AG08396 (cell line): ENCODE measurements at regions not wholly inside any gene's neighbourhood (a gene's known extent, or its start where the extent isn't known, plus 50 kb on each side); places are given as distances from the start of the nearest gene placed in this dataset.

Experiments used
- DNase-seq: peaks from one replicate; pipeline ENCODE4 v3.0.0; 2012; ENCODE audit warnings: low spot score, mixed read lengths

DNA sequence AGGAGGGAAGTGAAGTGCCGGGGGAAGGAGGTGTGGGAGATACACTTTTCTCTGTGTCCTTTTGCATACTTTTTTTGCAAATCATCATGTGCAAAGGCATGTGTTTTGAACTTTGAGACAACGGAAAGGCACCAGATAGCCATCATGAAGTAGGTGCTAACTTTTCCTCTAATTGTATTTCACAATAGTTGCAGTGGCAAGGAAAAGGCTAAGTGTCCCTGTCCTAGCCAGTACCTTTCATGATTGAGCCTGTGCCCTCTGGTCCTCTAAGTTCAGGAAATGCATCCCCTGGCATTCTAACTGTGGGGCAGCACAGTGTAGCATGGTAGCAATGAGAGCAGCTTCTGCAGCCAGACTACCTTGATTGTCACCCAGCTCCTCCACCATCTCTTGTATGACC is 186.2 kb downstream of the ADSS2 start:
- no peak for DNase-seq

DNA sequence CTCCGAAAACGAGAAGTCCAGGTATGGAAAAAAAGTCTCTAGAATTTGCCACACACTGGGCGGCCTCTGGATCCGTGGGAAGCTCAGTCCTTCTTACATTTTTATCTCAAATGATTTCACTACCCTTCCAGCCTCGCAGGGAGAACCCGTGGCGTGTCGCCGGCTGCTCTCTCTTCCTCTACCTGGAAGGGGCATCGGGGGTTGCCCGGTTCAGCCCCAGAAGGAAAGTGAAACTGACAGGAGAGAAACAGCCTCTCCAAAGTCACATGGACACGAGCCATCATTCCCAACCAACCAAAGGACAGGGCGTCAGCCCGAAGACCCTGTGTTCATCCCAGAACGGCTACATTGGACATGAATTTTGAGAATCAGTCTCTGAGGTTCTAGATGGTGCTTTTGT is 182.5 kb downstream of the ADSS2 start:
- DNase-seq, result no peak

DNA sequence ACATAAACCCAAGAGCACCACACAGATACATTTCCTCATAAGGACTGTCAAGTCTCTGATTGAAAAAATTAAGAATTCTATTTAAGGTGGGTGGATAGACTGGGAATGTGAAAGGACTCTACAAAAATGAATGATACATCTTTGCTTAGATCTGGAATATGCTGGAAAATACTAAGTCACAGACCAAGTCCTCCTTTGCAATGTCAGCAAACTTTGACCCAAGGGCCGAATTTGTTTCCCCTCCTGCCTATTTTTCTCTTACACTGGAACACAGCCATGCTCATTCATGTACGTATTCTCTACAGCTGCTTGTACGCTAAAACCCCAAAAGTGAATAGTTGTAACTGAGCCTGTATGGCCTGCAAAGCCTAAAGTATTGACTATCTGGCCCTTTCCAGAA is 180.7 kb downstream of the ADSS2 start:
- DNase-seq, result no peak

DNA sequence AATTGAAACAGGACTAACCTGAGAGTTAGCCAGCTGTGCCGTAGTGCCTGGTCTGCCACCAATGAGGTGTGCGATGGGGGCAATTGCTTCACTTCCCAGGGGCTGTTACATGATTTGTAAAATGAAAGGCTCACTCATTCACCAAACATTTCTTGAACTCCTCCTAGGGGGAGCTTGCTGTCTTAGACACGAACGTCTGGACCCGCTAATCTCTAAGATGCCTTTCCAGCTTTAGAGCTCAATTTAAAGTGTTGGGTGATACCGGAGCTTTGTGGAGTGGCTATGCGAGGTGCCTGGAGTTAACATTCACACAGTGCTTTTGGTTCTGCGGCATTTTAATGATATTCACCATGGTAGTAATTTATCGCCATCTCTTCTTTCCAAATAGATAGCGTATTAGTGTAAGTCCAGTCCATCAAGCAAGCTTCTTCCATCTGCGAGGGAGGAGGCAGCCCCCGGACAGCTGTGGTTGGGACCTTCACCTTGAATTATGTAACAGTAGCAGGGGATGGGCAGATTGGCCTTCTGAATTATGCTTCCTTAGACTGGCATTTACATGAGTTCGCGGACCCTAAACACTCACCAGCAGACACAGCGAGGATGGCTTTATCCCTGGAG is 179.9 kb downstream of the ADSS2 start:
- DNase-seq, result no peak

DNA sequence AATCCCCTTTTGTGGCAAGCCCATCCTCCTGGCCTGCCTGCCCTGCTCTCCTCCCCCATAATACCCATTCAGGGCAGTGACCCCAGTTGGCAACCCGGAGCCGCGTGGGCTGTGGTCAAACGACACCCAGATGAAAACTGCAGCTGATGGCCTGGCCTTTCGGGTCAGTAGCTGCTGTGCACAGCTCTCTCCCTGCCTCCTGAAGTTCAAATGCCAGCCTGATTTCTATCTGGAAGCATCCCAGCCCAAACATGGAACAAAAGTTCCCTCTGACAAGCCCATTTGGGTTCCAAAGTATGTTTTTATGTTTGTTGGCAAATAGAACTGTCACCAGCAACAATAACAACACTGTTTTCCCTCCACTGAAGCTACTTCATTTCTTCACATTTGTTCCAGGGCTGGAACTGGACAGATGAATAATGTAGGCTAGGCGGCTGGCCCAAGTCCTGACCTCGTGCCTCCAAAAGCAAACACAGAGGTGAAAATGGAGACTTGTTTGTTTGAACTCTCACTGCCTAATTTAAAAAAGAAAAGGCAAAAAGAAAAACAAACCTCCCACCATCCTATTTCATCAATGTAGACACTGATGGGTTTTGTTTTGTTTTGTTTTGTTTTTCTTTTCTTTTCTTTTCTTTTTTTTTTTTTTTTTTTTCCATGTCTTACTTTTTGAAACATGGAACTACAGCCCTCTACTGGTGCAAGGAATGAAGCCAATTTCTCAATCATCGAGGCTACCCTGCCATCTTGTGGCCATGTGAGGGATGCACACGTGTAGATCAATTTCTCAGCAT is 179.0 kb downstream of the ADSS2 start:
- DNase-seq, result peak; percentile 66

DNA sequence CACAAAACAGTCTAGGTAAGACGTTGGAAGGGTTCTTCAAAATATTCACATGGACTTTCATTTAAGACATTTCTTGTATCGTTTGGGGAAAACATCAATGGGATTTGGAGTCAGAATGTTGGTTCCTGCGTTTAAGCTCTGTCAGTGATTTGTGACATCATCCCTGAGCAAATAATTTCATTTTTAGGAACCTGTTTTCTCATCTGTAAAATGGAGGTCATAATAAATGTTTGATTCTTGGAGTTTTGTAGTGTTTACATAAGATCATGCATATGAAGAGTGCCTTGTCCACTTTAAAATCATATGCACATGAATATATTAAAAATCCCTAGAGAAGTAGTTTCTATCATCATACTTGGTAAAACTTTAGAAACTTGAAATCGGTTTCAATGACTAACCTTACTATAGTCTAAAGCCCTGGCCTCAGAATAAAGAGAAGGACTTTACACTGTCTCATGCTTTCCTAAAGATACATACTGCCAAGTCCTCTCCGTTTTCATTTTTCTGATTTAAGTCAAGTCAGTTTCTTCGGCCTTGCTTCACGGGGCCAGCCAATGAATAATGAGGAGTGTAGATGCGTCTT is 178.4 kb downstream of the ADSS2 start:
- no peak for DNase-seq

DNA sequence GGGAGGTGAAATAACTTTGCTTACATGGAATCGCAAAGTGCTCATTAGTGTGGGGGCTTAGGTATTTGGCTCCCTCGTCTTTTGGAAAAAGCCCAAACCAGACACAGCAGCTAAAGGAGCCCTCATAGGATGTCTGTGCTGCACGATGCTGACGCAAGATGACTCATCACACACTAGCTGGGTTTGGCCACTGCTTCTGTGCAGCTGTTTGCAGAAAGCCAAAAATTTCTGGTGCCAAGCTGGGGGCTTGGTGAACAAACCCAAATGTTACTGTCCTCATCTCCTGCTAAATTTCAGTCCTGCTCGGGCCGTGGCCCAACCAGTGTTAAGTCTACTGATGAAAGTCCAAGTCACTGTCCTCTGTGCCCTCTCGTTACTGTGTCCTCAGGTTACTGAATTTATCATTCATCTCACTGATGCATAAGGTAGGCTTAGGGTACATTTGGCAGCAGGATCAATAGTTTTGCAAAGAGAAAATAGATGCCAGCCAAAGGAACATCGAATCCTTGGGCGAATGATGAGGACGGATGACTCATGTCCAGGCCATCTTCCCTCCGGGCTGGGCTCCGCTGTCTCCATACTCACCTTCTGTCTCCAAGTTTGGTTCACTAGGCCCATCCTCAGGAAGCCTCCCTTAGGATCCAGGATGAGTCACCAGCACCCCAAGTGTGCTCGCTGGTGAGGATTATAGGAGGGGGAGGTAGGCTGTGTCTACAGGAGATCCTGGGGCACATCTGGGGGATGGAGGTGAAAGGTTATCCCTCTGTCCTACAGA is 177.7 kb downstream of the ADSS2 start:
- DNase-seq, result peak; percentile 90

DNA sequence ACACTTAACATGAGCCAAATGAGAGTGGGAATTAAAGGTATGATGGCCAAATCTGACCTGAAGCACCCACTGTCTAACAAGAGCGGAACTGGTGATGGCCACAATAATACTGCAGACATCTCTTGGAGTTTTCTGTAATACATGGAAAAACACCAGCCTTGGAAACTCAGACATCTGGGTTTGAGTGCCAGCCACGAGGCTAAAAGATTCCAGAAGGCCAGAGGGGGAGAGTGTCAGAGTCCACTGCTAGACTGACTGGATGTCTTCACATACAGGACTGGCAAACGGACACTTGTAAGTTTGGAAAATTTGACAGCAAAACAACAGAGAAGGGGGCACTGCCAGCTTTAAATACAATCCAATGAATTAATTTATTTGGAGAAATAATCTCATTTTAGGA is 175.1 kb downstream of the ADSS2 start:
- no peak for DNase-seq

DNA sequence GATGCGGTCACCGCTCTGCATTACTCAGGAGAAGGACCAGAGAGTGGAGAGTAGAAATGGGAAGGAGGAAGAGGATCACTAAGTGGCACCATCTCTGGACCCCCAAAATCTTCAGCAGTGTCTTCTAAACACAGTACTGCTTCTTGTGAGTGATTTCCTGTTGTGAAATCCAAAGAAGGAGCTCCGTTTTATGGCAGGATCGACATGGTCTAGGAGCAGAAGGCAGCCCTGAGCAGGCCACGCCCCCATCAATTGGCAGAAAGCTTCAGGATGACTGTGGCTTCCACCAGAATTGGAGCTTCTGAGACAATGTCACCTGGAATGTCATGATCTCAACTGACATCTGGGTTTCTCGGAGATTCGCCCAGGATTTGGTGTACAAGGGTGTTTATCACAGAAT is 171.5 kb downstream of the ADSS2 start:
- no peak for DNase-seq

DNA sequence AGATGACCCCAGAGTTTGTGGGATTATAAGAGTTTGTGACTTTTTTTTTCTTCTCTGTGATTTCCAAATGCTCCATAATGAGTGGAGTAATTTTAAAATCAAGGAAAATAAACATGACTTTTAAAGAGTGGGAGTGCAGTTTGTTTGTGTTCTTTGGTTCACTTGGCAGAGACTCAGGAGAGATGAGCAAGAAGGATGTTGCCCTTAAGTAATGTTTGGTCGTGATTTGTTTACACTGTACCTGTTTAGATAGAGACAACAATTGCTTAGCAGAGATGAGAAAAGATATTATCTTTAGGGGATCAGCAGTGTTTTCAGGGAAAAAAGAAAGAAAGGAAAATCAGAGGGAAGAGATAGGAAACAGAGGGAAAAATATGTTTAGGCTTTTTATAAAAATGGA is 170.8 kb downstream of the ADSS2 start:
- DNase-seq, result peak; percentile 15

DNA sequence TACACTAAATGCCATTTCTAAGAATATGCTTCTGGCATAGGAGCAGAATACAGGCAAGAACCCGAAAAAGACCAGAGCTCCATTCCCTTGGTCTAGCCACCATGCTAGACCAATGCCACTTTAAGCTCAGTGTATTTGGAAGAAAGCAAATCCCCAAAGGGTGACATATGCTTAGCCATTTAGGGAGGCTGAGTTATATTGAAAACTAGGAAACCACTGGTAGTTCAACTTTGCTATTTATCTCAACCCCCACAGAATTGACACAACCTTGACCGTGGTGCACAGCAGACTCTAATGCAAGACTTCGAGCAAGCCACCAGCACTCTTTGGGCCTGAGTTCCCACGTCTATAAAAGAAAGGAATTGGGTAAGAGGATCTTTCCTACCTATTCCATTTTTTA is 167.9 kb downstream of the ADSS2 start:
- no peak for DNase-seq

DNA sequence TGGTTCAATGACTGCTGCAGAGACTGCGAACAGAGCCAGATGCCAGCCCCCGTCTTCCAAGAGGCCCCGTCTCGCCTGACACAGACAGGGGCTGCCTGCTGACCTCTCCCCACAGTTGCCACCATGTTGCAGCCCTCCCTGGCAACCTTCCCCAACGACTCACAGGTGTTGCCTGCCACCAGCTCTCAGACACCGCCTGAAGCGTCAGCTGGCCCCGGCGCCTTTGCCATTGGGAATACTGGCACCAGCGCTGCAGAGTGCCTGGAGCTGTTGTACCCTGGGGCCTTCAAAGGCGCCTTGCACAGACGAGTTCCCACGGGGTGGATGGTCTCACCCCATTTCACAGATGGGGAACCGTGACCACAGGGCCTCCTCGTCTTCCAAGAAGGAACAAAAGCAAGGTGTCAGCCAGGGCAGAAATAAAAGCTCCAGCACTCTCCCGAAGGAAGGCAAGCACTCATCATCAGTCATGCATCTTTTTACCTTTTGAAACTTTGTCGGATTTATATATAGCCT is 167.0 kb downstream of the ADSS2 start:
- no peak for DNase-seq

DNA sequence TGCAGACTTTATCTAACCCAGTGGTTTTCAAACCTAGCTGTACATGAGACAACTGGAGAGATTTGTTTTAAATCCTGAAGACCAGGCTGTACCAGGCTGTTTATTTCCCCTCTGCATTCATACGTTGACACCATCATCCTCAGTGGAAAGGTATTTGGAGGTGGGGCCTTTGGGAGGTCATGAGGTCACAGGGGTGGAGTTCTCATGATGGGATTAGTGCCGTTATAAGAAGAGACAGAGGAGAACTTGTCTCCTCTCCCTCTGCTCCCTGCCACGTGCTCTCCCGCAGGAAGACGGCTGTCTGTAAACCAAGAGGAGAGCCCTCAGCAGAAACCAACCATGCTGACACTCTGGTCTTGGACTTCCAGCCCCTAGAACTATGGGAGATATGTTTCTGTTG is 165.4 kb downstream of the ADSS2 start:
- no peak for DNase-seq

DNA sequence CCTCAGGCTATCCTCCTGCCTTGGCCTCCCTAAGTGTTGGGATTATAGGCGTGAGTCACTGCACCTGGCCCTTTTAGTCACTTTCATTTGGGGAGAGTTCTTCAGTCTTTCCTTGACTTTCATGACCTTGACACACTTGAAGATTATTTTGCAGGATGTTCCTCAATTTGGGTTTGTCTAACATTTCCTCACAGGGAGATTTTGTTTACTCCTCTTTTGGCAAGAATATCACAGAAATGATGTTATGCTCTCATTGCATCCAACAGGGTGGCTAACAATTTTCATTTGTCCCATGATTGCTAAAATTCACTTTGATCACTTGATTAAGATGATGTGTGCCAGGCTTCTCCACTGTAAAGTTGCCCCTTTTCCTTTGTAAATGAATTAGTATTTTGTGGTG is 164.0 kb downstream of the ADSS2 start:
- DNase-seq, result no peak

DNA sequence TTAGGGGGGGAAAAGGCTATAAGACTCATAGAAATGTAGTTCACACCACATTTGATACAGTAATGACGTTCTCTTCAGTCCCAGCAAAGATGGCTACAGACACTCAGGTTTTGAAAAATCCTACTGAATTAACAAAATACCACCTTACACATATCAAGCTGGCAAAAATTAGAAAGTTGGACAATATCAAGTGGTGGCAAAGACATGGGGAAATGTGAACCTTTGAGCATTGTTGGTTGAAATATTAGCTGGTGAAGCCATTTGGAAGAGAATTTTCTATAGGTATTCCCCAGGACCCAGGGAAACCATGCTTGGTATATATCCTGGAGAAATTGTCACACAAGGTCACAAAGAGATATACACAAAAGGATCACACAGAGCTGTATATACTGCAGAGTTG is 163.0 kb downstream of the ADSS2 start:
- no peak for DNase-seq

DNA sequence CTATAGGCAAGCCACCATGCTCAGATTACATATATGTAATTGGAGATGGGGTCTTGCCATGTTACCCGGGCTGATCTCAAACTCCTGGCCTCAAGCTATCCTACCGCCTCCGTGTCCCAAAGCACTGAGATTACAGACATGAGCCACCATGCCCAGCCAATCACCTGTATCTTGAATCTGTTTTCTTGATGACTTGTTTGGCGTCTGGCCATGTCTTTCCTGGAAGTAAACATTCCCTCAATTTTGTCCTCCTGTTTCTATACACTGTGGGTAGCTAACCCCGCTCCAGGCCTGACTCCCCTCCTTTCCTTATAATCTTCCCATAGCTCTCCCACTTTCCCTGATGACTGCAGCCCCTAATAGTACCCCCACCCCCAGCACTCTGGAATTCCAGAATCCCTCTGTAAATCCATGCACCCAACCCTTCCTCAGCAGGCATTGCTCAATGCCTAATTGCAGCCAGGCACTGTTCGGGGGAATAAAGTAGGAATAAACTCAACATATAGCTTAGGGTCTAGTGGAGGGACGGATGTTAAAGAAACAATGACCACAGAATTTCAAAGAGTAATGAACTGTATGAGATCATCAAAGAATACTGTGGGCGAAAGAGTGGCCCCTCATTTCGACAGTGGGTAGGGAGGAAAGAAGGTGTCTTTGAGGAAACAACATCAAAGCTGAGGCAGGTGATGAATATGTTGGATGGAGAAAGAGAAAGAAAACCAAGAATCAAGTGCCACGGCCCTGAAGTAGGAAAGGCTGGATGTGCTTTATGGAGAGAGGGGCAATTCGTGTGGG is 161.5 kb downstream of the ADSS2 start:
- no peak for DNase-seq

DNA sequence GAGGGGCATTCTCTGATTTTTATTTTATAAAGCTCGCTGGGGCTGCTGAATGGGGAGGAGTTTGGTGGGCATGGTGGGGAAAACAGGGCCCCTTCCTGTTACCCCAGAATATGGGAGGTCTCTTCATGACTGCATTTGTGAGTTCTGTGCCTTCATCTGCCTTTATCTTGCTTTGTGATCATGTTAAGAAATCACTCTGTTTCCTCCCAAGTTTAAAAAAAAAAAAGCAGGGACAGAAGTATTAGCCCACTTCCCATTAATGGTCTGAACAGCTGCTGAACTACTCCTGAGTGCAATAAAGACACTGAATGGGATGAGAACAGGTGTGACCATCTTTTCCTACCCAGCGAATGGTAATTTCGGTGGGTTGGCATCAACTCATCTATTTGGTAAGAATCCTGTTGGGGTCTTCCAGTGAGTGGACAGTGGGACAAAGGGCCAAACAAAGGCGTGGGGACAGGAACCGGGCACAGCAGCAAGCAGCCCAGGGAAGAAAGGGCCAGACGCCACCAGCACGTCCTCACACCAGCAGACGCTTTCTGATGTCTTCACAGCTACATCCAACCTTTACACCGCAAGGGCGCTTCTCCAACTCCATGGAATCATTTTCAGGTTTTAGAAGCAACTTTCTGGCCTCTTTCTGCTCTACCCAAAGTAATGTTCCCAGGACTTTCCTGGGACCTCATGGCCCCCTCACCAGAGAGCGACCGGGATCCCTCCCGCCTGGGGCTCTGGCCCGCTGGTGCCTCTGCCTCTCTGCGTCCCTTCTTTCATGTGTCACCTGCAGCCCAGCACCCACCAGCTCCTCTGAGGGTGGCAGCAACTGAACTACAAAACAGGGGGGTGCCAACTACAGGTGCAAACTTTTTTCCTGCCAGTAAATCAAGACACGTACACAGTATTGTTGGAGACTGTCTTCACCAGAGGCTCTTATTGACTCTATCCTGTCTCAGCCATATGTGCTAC is 160.2 kb downstream of the ADSS2 start:
- DNase-seq, result no peak

DNA sequence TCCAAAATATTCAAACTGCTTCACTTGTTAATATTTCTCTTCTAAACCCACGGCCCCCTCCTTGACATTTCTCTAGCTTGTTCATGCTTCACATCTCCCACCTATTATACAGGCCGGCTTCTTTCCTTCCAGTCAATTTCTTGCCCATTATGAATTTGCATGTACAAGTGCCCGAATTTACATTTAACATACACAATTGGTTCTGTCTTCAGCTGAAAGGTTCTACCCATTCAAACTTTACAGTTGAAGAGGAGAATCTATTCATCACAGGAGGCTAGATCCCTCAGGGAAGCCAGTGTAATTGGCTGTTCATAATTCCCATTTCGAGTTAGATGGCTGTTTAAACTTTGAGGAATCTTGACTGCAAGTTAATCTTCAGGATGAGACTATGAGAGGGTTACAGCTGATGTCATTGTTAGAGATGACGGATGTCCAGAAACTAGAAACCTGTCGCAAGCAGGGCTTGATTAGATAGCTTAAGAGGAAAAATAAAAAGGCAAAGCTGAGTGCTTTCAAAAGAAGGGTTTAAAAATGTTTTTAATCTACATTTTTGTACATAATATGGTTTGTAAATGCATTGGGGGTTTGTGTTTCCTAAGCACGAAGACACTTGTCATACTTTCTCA is 157.0 kb downstream of the ADSS2 start:
- no peak for DNase-seq

DNA sequence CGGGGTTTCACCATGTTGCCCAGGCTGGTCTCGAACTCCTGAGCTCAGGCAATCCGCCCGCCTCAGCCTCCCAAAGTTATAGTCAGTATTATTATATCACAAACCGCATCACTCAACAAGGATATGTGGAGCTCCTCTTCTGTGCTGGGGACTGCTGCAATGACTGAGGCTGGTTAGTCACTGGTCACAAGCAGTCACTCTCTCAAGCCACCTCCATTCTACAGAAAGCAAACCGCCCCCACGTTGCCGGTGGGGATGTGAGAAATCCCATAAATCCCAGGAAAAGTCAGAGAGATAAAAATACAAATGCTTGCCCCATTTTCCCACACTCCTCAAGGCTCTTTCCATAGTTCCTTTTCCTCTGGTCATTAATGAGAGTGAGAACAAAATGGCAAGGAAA is 155.7 kb downstream of the ADSS2 start:
- DNase-seq, result no peak

DNA sequence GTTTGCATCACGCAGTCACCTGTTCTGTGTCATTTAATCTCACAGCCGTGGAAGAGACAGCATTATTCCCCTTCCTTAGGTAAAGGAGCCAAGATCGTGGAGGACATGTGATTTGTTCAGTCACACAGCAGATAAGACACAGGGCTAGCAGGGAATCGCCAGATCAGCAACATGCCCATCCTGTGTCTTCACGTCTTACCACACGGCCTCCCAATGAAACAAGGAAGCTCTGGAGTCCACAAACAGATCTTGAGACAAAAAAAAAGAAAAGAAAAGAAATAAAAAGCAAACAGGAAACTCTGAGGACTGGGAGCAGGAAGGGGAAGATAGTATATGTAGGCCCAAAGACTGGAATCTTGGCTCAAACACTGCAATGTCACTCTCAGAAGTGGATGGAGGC is 155.3 kb downstream of the ADSS2 start:
- no peak for DNase-seq
